GM06990 (cell line): ENCODE measurements at regions not wholly inside any gene's neighbourhood (a gene's known extent, or its start where the extent isn't known, plus 50 kb on each side); places are given as distances from the start of the nearest gene placed in this dataset.

ENCODE experiments used
- DNase-seq: peaks from one replicate; pipeline ENCODE4 v3.0.0-alpha.2; 2011; ENCODE audit not compliant: insufficient read length; ENCODE audit errors: extremely low read depth
- H3K27me3 ChIP-seq: replicated peaks from 2 replicates; pipeline ENCODE4 v1.6.0; 2011; ENCODE audit warnings: low read length; ENCODE audit not compliant: control insufficient read depth, insufficient read depth
- H3K36me3 ChIP-seq: 2 replicates; pipeline ENCODE4 v1.5.1; 2011; ENCODE audit warnings: low read length; ENCODE audit not compliant: control insufficient read depth, insufficient read depth
- H3K4me3 ChIP-seq: replicated peaks from 2 replicates; pipeline ENCODE4 v1.5.1; 2011; ENCODE audit warnings: low read depth, mild to moderate bottlenecking, control low read depth, low read length
- TF ChIP-seq, protein P1 (sequence below): IDR thresholded peaks from 2 replicates; pipeline ENCODE4 v1.5.1; 2011; ENCODE audit warnings: low read length, control low read depth, mild to moderate bottlenecking, inconsistent platforms; ENCODE audit not compliant: insufficient read depth, poor library complexity, severe bottlenecking

GRCh38 chr9:108351571-108351970, 504.2 kb downstream of the ACTL7B start:
- Histone ChIP-seq H3K4me3 (no peak overlapping the region), H3K36me3 (no peaks in the 10 kb centered on the region), H3K27me3 (no peaks in the 10 kb centered on the region)
- TF ChIP-seq, protein P1, sequence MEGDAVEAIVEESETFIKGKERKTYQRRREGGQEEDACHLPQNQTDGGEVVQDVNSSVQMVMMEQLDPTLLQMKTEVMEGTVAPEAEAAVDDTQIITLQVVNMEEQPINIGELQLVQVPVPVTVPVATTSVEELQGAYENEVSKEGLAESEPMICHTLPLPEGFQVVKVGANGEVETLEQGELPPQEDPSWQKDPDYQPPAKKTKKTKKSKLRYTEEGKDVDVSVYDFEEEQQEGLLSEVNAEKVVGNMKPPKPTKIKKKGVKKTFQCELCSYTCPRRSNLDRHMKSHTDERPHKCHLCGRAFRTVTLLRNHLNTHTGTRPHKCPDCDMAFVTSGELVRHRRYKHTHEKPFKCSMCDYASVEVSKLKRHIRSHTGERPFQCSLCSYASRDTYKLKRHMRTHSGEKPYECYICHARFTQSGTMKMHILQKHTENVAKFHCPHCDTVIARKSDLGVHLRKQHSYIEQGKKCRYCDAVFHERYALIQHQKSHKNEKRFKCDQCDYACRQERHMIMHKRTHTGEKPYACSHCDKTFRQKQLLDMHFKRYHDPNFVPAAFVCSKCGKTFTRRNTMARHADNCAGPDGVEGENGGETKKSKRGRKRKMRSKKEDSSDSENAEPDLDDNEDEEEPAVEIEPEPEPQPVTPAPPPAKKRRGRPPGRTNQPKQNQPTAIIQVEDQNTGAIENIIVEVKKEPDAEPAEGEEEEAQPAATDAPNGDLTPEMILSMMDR = no peak
- no peak for DNase-seq

DNA sequence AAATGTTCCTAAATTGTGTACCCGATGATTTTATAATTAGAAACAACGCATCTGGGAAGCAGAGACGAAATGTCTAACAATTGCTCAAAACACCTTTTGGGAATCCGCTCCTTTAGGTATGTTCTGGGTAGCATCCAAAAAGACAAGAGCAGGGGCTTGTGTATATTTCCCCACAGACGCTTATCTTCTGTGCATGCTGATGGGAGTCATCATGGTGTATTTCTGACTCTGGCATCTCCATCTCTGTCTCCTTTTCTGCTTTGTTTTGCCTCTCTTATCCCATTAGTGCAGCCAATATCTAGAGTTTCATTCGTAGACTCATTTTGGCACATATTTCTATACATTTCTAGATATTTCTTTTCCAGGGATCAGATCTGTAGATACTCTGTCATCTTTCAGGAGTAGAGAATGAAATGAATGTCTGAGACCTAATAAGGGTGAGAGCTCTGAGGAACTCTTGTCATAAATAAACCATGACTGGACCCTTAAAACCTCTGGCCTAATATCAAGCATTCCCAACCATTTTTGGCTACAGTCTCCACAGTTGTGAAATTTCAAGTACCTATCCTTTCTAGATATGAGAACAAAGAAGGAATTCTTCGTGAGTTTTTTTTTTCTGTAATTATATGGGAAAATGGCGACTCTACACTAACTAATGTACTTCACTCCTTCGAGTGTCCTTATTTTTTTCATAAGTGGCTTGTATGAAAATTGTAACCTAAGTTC, 508.2 kb downstream of the ACTL7B start:
- H3K36me3 ChIP-seq = no peaks in the 10 kb centered on the region
- DNase-seq = no peak
- H3K27me3 ChIP-seq = no peaks in the 10 kb centered on the region
- H3K4me3 ChIP-seq = no peak overlapping the region
- TF ChIP-seq, protein P1 = no peak

GRCh38 chr9:108345826-108346225, 510.0 kb downstream of the ACTL7B start:
- TF ChIP-seq, protein P1 = no peak
- no peaks in the 10 kb centered on the region for H3K27me3 ChIP-seq
- no peaks in the 10 kb centered on the region for H3K36me3 ChIP-seq
- H3K4me3 ChIP-seq = no peak overlapping the region
- DNase-seq = no peak

GRCh38 chr9:108339251-108339650, 516.5 kb downstream of the ACTL7B start:
- Histone ChIP-seq H3K36me3 (no peaks in the 10 kb centered on the region), H3K4me3 (no peak overlapping the region), H3K27me3 (no peaks in the 10 kb centered on the region)
- DNase-seq = no peak
- TF ChIP-seq, protein P1 = no peak

DNA sequence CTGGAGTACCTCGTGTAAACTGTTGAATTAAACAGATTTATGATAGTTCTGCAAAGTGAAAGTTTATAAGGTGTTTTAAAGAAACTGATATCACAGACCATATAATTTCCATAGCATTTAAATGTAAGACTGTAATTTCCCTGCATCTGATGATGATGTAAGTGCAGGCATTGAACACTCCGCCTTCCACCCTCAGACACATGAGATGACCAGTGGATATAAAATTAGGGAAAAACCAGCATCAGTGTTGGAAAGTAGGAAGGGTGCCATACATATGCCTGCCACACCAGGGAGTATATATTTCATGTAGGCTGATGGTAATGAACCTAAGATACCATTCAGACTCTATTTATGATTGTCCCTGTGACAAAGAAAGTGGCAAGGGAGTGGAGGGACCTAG, 519.2 kb downstream of the ACTL7B start:
- H3K36me3 ChIP-seq = no peaks in the 10 kb centered on the region
- no peak for DNase-seq
- H3K4me3 ChIP-seq = no peak overlapping the region
- TF ChIP-seq, protein P1 = no peak
- H3K27me3 ChIP-seq = no peaks in the 10 kb centered on the region
